ENCODE measurements at regions not wholly inside any gene's neighbourhood (a gene's known extent, or its start where the extent isn't known, plus 50 kb on each side); places are given as distances from the start of the nearest gene placed in this dataset.

DNA sequence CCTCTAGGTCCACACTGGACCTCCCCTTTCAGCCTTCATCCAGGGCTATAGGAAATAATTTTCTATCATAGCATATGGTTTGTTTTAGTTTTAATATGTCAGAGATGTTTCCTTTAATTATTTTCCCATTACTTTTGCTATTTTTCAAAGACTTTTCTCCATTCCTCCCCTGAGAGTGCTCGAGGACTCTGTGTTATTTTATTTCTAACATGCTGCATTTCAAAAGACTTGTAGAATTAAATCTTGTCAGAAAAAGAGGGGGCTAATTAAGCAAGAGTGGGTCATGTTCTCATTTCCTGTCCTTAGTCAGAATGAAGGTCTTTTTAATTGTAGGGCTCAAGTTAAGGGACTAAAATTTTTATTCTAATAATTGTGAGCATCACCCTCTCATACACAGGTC lies 71.6 kb upstream of the CTTNBP2 start:
- no peak overlapping the region for H3K4me3 ChIP-seq (ENCODE audit: control insufficient read depth, low read depth, low read length)
- DNase-seq (ENCODE audit: low read depth) = no peak
- TF ChIP-seq, protein P1, sequence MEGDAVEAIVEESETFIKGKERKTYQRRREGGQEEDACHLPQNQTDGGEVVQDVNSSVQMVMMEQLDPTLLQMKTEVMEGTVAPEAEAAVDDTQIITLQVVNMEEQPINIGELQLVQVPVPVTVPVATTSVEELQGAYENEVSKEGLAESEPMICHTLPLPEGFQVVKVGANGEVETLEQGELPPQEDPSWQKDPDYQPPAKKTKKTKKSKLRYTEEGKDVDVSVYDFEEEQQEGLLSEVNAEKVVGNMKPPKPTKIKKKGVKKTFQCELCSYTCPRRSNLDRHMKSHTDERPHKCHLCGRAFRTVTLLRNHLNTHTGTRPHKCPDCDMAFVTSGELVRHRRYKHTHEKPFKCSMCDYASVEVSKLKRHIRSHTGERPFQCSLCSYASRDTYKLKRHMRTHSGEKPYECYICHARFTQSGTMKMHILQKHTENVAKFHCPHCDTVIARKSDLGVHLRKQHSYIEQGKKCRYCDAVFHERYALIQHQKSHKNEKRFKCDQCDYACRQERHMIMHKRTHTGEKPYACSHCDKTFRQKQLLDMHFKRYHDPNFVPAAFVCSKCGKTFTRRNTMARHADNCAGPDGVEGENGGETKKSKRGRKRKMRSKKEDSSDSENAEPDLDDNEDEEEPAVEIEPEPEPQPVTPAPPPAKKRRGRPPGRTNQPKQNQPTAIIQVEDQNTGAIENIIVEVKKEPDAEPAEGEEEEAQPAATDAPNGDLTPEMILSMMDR (IDR thresholded peaks at IDR 0.05; ENCODE audit: control insufficient read depth, insufficient read depth, low read depth, low read length, missing control alignments) = no peak

DNA sequence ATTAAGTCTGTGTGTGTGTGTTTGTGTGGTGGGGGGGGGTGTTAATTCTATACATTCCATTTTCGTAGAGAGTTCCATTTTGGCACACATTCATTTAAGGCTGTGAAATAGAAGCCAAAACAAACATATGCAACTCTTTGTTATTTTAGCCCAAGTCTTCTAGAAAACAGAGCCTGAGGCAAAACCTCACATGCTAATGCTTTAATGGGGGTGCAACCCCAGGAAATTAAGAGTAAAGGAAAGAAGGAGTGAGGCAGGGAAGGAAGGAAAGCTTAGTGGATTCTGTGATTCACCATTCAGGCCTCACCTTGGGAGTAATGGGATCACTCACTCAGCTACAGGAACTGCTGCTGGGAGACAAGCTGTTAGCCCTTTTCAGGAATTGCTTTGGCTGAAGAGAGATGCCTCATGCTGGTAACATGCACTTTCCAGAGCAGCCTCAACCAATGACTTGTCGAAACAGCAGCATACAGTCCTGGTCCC lies 73.0 kb upstream of the CTTNBP2 start:
- TF ChIP-seq, protein P1 (IDR thresholded peaks at IDR 0.05; ENCODE audit: control insufficient read depth, insufficient read depth, low read depth, low read length, missing control alignments) = no peak
- H3K4me3 ChIP-seq (ENCODE audit: control insufficient read depth, low read depth, low read length) = no peak overlapping the region
- DNase-seq (ENCODE audit: low read depth) = no peak

DNA sequence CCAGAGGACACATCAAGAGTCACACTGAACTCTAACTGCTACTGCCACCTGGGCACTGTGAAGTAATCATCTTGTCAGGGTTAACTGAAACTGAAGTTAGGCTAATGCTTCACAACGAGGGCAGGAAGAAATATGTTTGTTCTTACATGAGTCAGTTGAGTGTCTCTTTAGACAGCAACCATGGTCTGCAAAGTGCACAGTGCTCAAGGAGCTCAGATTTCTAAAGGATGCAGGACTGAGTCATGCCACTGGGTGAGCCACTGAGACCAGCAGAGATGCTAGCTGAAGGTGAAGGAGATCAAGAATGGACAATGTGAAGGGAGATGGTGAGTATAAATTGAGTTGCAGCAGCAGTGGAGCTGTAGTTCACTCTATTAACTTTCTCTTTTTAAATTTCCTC lies 76.0 kb upstream of the CTTNBP2 start:
- TF ChIP-seq, protein P1 (IDR thresholded peaks at IDR 0.05; ENCODE audit: control insufficient read depth, insufficient read depth, low read depth, low read length, missing control alignments) = no peak
- no peak for DNase-seq (ENCODE audit: low read depth)
- no peak overlapping the region for H3K4me3 ChIP-seq (ENCODE audit: control insufficient read depth, low read depth, low read length)

DNA sequence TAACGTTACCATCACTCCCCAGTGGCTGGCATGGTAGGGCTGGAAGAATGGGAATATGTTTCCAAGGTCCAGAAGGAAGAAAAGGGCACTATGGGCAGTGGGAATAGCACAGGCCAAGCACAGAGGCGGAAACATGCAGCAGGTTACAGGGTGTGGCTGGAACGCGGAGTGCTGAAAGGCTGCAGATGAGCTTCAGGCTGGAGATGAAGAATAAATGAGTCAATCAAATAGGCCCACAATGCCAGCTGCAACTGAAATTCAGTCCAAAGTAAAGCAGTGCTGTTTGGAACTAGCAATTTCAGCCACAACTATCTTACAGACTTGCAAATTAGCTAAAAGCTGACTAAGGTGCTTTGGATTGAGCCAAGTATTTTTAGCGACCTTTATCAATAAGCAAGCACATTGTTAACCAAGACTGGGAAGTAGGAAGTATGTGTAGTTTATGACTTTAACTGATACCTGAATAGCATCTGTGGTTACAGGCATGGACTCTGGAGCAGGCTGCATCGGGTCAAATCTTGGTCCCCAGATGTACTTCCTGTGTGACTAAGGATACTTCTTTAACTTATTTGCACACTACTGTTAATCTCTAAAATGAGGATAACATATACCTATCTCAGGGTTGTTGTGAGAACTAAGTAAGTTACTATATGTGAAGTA lies 77.5 kb upstream of the CTTNBP2 start:
- TF ChIP-seq, protein P1 (IDR thresholded peaks at IDR 0.05; ENCODE audit: control insufficient read depth, insufficient read depth, low read depth, low read length, missing control alignments) = no peak
- DNase-seq (ENCODE audit: low read depth) = no peak
- H3K4me3 ChIP-seq (ENCODE audit: control insufficient read depth, low read depth, low read length) = no peak overlapping the region

DNA sequence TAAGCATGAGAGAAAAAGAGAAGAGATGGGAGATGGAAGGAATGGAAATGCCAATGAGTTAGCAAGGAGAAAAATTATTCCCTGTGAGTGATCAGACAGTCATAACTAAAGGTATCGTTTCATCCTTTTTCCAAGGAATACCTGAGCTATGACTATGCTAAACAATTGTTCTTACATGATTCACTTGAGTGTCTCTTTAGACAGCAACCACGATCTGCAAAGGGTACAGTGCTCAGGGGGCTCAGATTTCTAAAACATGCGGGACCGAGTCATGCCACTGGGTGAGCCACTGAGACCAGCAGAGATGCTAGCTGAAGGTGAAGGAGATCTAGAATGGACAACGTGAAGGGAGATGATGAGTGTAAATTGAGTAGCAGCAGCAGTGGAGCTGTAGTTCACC lies 78.0 kb upstream of the CTTNBP2 start:
- no peak for DNase-seq (ENCODE audit: low read depth)
- TF ChIP-seq, protein P1 (IDR thresholded peaks at IDR 0.05; ENCODE audit: control insufficient read depth, insufficient read depth, low read depth, low read length, missing control alignments) = no peak
- no peak overlapping the region for H3K4me3 ChIP-seq (ENCODE audit: control insufficient read depth, low read depth, low read length)

DNA sequence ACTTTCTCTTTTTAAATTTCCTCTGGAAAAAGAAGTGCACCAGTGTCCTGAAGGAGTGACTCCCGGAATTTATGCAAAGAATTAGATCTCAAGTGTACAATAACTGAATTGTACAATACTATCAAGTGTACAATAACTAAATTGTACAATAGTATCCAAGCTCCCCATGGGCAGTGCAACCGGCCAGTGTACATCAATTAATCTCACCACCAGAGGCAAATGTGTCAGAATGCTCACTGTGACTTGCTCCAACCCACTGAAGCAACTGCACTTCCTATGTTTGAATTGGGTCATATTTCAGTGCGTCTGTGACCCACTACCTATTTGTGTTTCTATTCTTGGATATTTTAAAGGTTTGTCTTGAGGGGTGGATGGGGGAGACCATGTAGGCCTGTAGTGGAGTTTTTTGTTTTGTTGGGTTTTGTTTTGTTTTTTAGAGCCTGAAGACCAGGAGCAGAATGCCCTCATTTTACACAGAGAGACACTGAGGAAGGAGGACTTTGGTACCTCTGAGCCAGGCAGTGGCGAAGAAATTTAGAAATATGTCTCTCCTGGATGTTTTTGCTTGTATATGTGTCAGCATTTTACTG lies 78.5 kb upstream of the CTTNBP2 start:
- DNase-seq (ENCODE audit: low read depth) = no peak
- no peak overlapping the region for H3K4me3 ChIP-seq (ENCODE audit: control insufficient read depth, low read depth, low read length)
- TF ChIP-seq, protein P1 (IDR thresholded peaks at IDR 0.05; ENCODE audit: control insufficient read depth, insufficient read depth, low read depth, low read length, missing control alignments) = no peak
